RWPE2 (cell line): ENCODE measurements at regions not wholly inside any gene's neighbourhood (a gene's known extent, or its start where the extent isn't known, plus 50 kb on each side); places are given as distances from the start of the nearest gene placed in this dataset.
"Not testable (repeated sequence)": the region's sequence is repeated elsewhere in the genome, so short reads cannot be mapped to it uniquely, and the experiment has no call there.

Experiments used
- ATAC-seq: fragments of 200-7000 bp; cut with Tn5 transposase; 3 replicates; pipeline ENCODE4 v1.9.1; 2021; ENCODE audit warnings: low read depth
- DNase-seq: peaks from one replicate; pipeline ENCODE4 v3.0.0-alpha.2; 2020; ENCODE audit warnings: low spot score
- H3K27ac ChIP-seq: fragments of 450-650 bp; 2 replicates; pipeline ENCODE4 v1.5.1; 2017; ENCODE audit warnings: mild to moderate bottlenecking; ENCODE audit not compliant: poor library complexity, severe bottlenecking
- H3K27me3 ChIP-seq: fragments of 250-450 bp; sonication (Bioruptor Pico); 2 replicates; pipeline ENCODE4 v1.5.1; 2021; ENCODE audit warnings: mild to moderate bottlenecking, moderate library complexity; ENCODE audit not compliant: insufficient read depth, poor library complexity, severe bottlenecking
- H3K36me3 ChIP-seq: fragments of 250-450 bp; sonication (Bioruptor Pico); 2 replicates; pipeline ENCODE4 v1.5.1; 2020; ENCODE audit warnings: low read depth, mild to moderate bottlenecking, moderate library complexity
- H3K4me1 ChIP-seq: fragments of 250-450 bp; sonication (Bioruptor Pico); 2 replicates; pipeline ENCODE4 v1.5.1; 2021; ENCODE audit warnings: mild to moderate bottlenecking, moderate library complexity; ENCODE audit not compliant: insufficient read depth, poor library complexity, severe bottlenecking
- H3K4me3 ChIP-seq: fragments of 250-450 bp; sonication (Bioruptor Pico); 2 replicates; pipeline ENCODE4 v1.5.1; 2021; ENCODE audit warnings: mild to moderate bottlenecking, moderate library complexity; ENCODE audit not compliant: severe bottlenecking
- H3K9me3 ChIP-seq: fragments of 250-450 bp; sonication (Bioruptor Pico); 2 replicates; pipeline ENCODE4 v1.5.1; 2021; ENCODE audit warnings: mild to moderate bottlenecking, moderate library complexity; ENCODE audit not compliant: severe bottlenecking
- TF ChIP-seq, protein P1 (sequence below): fragments of 450-650 bp; IDR thresholded peaks from one replicate; pipeline ENCODE4 v1.5.1; 2017; ENCODE audit warnings: mild to moderate bottlenecking, moderate library complexity; ENCODE audit not compliant: poor library complexity, severe bottlenecking

GRCh38 chr12:119931402-119931801 lies 54.3 kb upstream of the CIT start:
- Histone ChIP-seq H3K36me3 (no peaks in the 10 kb centered on the region), H3K4me3 (no peak overlapping the region), H3K9me3 (no peaks in the 10 kb centered on the region), H3K4me1 (no peaks in the 10 kb centered on the region), H3K27me3 (peaks cover 4% of the 10 kb centered on the region), H3K27ac (no peak overlapping the region)
- TF ChIP-seq, protein P1, sequence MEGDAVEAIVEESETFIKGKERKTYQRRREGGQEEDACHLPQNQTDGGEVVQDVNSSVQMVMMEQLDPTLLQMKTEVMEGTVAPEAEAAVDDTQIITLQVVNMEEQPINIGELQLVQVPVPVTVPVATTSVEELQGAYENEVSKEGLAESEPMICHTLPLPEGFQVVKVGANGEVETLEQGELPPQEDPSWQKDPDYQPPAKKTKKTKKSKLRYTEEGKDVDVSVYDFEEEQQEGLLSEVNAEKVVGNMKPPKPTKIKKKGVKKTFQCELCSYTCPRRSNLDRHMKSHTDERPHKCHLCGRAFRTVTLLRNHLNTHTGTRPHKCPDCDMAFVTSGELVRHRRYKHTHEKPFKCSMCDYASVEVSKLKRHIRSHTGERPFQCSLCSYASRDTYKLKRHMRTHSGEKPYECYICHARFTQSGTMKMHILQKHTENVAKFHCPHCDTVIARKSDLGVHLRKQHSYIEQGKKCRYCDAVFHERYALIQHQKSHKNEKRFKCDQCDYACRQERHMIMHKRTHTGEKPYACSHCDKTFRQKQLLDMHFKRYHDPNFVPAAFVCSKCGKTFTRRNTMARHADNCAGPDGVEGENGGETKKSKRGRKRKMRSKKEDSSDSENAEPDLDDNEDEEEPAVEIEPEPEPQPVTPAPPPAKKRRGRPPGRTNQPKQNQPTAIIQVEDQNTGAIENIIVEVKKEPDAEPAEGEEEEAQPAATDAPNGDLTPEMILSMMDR: no peak
- DNase-seq (no peak), ATAC-seq (0 out of 3 replicates have a peak, but pooled peaks have one; percentile 36)

- Histone ChIP-seq H3K4me3 (no peak overlapping the region), H3K4me1 (no peaks in the 10 kb centered on the region), H3K27ac (no peak overlapping the region), H3K36me3 (no peaks in the 10 kb centered on the region), H3K9me3 (no peaks in the 10 kb centered on the region), H3K27me3 (no peaks in the 10 kb centered on the region)
- DNase-seq (no peak), ATAC-seq (no peak)
- TF ChIP-seq, protein P1: no peak
Observed at GRCh38 chr12:119932921-119933320, 55.8 kb upstream of the CIT start.

DNA sequence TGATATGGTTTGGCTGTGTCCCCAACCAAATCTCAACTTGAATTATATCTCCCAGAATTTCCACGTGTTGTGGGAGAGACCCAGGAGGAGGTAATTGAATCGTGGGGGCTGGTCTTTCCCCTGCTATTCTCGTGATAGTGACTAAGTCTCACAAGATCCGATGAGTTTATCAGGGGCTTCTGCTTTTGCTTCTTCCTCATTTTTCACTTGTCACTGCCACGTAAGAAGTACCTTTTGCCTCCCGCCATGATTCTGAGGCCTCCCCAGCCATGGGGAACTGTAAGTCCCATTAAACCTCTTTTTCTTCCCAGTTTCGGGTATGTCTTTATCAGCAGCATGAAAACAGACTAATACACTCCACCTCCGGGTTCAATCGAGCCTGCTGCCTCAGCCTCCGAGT lies 54.3 kb upstream of the BICDL1 start:
- not testable (repeated sequence) for DNase-seq, H3K27me3 ChIP-seq, H3K9me3 ChIP-seq, H3K4me3 ChIP-seq, H3K4me1 ChIP-seq, ATAC-seq, H3K36me3 ChIP-seq, H3K27ac ChIP-seq

- TF ChIP-seq, protein P1: no peak
- DNase-seq (no peak), ATAC-seq (no peak)
- H3K9me3 ChIP-seq: no peaks in the 10 kb centered on the region
- H3K27ac ChIP-seq: no peak overlapping the region
- H3K36me3 ChIP-seq: no peaks in the 10 kb centered on the region
- H3K4me1 ChIP-seq: peaks cover 12% of the 10 kb centered on the region
- H3K4me3 ChIP-seq: no peak overlapping the region
- no peaks in the 10 kb centered on the region for H3K27me3 ChIP-seq
Observed at GRCh38 chr12:119936705-119937311, 52.2 kb upstream of the BICDL1 start.

- Histone ChIP-seq H3K9me3 (no peaks in the 10 kb centered on the region), H3K4me3 (no peak overlapping the region), H3K4me1 (peaks cover 12% of the 10 kb centered on the region), H3K36me3 (no peaks in the 10 kb centered on the region), H3K27ac (no peak overlapping the region), H3K27me3 (no peaks in the 10 kb centered on the region)
- ATAC-seq (0 out of 3 replicates have a peak, but pooled peaks have one; percentile 20), DNase-seq (no peak)
- TF ChIP-seq, protein P1: peak; percentile 89
Observed at GRCh38 chr12:119938049-119938667, 50.9 kb upstream of the BICDL1 start.
